ENCODE measurements at regions not wholly inside any gene's neighbourhood (a gene's known extent, or its start where the extent isn't known, plus 50 kb on each side); places are given as distances from the start of the nearest gene placed in this dataset.

DNA sequence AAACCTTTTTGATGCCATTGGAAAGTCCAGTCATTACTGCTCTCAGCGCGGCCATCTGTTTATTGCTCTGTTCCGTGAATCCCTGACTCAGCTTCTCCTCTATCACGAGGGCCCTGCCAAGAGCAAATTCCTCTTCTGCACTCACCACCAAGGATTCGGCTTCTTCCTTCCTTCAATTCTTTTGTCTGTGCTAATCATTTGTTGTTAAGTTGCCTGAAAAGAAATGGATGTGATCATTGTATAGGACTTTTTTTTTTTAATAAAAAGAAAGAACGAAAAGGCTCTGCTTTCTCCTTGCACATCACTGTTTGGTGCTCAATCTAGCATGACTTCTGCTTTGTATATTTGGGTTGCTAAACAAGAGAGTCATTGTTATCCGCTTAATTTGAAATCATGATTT lies 128.7 kb upstream of the PIK3R1 start:
- H3K27ac ChIP-seq (ENCODE audit: low read length) = no peak overlapping the region

DNA sequence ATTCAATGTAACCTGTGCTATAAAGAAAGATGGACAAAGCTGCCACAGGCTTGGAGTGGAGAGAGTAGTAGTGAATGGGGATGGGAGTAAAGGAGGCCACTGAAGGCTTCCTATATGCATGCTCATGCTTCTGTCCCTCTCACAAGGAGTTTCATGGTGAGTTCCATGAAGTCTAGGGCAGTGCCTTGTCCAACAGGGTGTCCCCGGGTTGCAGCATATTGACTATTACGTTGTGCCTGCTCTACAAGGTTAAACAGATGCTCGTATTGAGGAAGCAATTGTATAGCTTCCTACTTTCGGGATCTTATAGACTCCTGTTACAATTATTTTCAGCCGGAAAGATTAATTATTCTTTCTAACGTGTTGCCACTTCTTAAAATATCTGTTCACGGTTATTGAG lies 129.1 kb upstream of the PIK3R1 start:
- H3K4me3 ChIP-seq (ENCODE audit: low read length in 2 of 2) = no peak overlapping the region
- H3K36me3 ChIP-seq (ENCODE audit: control insufficient read depth in 2 of 2, insufficient read depth in 2 of 2, low read length in 2 of 2) = no peaks in the 10 kb centered on the region
- H3K27ac ChIP-seq (ENCODE audit: low read length) = no peak overlapping the region
- H3K27me3 ChIP-seq (ENCODE audit: control insufficient read depth in 1 of 2, insufficient read depth in 2 of 2, low read length in 2 of 2) = no peaks in the 10 kb centered on the region
- H3K9me3 ChIP-seq (ENCODE audit: control insufficient read depth in 2 of 2, low read length in 2 of 2) = peaks cover 0 to 4% of the 10 kb centered on the region in 2 donors
- H3K4me1 ChIP-seq (ENCODE audit: control insufficient read depth, insufficient read depth, low read length) = no peaks in the 10 kb centered on the region
- no peak overlapping the region for H3K9ac ChIP-seq (ENCODE audit: low read length in 2 of 2)

More for the DNA sequence above, 128.7 kb upstream of the PIK3R1 start:
- H3K4me3 ChIP-seq (ENCODE audit: low read length in 2 of 2) = no peak overlapping the region
- no peak overlapping the region for H3K9ac ChIP-seq (ENCODE audit: low read length in 2 of 2)
- H3K27me3 ChIP-seq (ENCODE audit: control insufficient read depth in 1 of 2, insufficient read depth in 2 of 2, low read length in 2 of 2) = no peaks in the 10 kb centered on the region
- H3K9me3 ChIP-seq (ENCODE audit: control insufficient read depth in 2 of 2, low read length in 2 of 2) = peaks cover 0 to 4% of the 10 kb centered on the region in 2 donors
- H3K36me3 ChIP-seq (ENCODE audit: control insufficient read depth in 2 of 2, insufficient read depth in 2 of 2, low read length in 2 of 2) = no peaks in the 10 kb centered on the region
- H3K4me1 ChIP-seq (ENCODE audit: control insufficient read depth, insufficient read depth, low read length) = no peaks in the 10 kb centered on the region

DNA sequence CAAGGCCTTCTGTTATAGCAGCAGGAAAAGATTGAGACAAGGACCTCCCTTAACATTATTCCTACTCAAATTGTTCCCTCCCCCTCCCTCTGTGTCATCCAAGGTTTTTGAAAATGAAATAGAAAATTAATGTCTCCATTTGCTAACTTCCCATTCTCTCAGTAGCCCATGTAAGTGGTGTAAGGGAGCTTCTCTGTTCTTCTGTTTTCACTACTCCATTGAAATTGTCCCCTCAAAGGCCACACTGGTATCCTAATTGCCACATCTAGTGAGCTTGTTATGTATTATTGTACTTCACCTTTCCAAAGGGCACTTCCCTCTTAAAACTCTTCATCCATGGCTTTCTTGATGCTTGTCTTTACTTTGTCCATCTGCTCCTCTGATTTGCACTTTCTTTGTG lies 131.2 kb upstream of the PIK3R1 start:
- no peaks in the 10 kb centered on the region for H3K36me3 ChIP-seq (ENCODE audit: control insufficient read depth in 2 of 2, insufficient read depth in 2 of 2, low read length in 2 of 2)
- H3K27me3 ChIP-seq (ENCODE audit: control insufficient read depth in 1 of 2, insufficient read depth in 2 of 2, low read length in 2 of 2) = no peaks in the 10 kb centered on the region
- no peak overlapping the region for H3K9ac ChIP-seq (ENCODE audit: low read length in 2 of 2)
- no peak overlapping the region for H3K27ac ChIP-seq (ENCODE audit: low read length)
- no peaks in the 10 kb centered on the region for H3K9me3 ChIP-seq (ENCODE audit: control insufficient read depth in 2 of 2, low read length in 2 of 2)
- no peaks in the 10 kb centered on the region for H3K4me1 ChIP-seq (ENCODE audit: control insufficient read depth, insufficient read depth, low read length)
- H3K4me3 ChIP-seq (ENCODE audit: low read length in 2 of 2) = no peak overlapping the region

DNA sequence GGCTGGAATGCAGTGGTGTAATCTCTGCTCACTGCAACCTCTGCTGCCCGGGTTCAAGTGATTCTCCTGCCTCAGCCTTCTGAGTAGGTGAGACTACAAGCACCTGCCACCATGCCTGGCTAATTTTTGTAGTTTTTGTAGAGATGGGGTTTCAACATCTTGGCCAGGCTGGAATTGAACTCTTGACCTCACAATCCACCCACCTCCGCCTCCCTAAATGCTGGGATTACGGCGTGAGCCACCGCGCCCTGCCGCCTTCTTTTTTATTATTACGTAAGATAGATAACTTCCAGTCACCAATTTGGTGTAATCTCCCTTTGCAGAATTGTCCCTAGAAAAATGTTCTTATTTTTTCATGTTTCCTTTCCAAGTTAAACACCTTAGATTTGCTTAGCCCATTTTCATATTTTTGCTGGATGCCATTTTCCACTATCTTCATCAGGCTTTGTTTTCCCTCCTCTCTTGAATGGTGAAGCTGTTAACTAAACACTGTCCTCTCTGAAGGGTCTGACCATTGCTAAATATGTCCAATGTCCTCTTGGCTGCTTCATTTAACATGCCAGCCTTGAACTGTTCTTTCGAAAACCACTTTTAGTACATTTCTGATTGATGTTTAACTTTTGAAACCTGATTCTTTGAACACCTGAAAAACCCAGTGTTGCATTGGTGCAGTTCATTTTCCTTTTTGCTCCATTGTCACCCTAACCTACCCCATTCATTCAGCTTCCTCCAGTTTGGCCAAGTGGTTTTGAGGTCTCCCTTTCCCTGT lies 135.1 kb upstream of the PIK3R1 start:
- Histone ChIP-seq H3K4me3 (ENCODE audit: low read length in 2 of 2) (no peak overlapping the region), H3K9me3 (ENCODE audit: control insufficient read depth in 2 of 2, low read length in 2 of 2) (no peaks in the 10 kb centered on the region), H3K27ac (ENCODE audit: low read length) (no peak overlapping the region), H3K27me3 (ENCODE audit: control insufficient read depth in 1 of 2, insufficient read depth in 2 of 2, low read length in 2 of 2) (no peaks in the 10 kb centered on the region), H3K36me3 (ENCODE audit: control insufficient read depth in 2 of 2, insufficient read depth in 2 of 2, low read length in 2 of 2) (no peaks in the 10 kb centered on the region), H3K4me1 (ENCODE audit: control insufficient read depth, insufficient read depth, low read length) (no peaks in the 10 kb centered on the region), H3K9ac (ENCODE audit: low read length in 2 of 2) (no peak overlapping the region)

DNA sequence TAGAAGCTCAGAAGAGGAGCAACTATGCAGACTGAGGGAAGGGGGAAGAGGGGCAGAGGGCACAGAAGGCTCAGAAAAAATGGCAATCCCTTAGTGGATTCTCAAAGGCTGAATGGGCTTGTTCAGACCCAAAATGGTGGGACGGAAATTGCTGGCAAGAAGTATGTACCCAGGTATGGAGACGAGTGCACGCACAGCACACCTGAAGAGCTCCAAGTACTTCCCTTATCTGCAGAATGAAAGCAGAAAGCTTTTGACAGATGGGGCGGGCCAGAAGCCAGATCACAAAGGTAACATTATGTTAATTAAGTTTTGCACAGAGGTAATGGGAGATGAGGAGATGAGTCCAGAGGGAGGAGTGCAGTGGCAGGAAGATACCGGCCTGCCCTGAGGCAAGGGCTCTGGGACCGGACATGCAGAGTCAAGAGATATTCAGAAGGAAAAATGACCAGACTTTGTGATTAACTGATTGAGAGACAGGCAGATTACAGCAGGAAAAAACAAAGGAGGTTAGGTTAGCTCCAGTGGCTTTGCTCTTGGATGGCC lies 138.1 kb upstream of the PIK3R1 start:
- no peaks in the 10 kb centered on the region for H3K9me3 ChIP-seq (ENCODE audit: control insufficient read depth in 2 of 2, low read length in 2 of 2)
- H3K36me3 ChIP-seq (ENCODE audit: control insufficient read depth in 2 of 2, insufficient read depth in 2 of 2, low read length in 2 of 2) = no peaks in the 10 kb centered on the region
- H3K27ac ChIP-seq (ENCODE audit: low read length) = no peak overlapping the region

DNA sequence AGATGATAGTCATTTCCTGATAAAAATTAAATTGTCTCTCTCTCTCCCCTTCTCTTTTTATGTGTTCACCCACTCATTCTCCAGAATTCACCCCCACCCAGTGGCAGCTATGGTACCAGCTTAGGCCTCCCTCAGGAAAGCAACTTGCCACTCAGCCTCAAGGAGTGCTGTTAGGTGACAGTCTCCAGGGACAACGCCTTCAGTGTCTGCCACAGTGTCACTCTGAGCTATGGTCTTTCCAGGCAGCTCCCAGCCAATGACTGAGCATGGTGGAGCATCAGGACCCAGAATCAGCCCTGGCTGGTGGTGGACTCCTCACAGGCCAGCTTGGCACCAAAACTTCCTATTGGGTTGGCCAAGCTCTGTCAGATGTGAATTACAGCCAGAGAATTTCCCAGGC lies 140.9 kb upstream of the PIK3R1 start:
- Histone ChIP-seq H3K36me3 (ENCODE audit: control insufficient read depth in 2 of 2, insufficient read depth in 2 of 2, low read length in 2 of 2) (no peaks in the 10 kb centered on the region), H3K4me1 (ENCODE audit: control insufficient read depth, insufficient read depth, low read length) (no peaks in the 10 kb centered on the region), H3K27ac (ENCODE audit: low read length) (no peak overlapping the region), H3K27me3 (ENCODE audit: control insufficient read depth in 1 of 2, insufficient read depth in 2 of 2, low read length in 2 of 2) (no peaks in the 10 kb centered on the region), H3K9ac (ENCODE audit: low read length in 2 of 2) (no peak overlapping the region), H3K4me3 (ENCODE audit: low read length in 2 of 2) (no peak overlapping the region), H3K9me3 (ENCODE audit: control insufficient read depth in 2 of 2, low read length in 2 of 2) (no peaks in the 10 kb centered on the region)

More for the DNA sequence above, 138.1 kb upstream of the PIK3R1 start:
- H3K27me3 ChIP-seq (ENCODE audit: control insufficient read depth in 1 of 2, insufficient read depth in 2 of 2, low read length in 2 of 2) = no peaks in the 10 kb centered on the region
- no peak overlapping the region for H3K9ac ChIP-seq (ENCODE audit: low read length in 2 of 2)
- no peak overlapping the region for H3K4me3 ChIP-seq (ENCODE audit: low read length in 2 of 2)
- no peaks in the 10 kb centered on the region for H3K4me1 ChIP-seq (ENCODE audit: control insufficient read depth, insufficient read depth, low read length)

DNA sequence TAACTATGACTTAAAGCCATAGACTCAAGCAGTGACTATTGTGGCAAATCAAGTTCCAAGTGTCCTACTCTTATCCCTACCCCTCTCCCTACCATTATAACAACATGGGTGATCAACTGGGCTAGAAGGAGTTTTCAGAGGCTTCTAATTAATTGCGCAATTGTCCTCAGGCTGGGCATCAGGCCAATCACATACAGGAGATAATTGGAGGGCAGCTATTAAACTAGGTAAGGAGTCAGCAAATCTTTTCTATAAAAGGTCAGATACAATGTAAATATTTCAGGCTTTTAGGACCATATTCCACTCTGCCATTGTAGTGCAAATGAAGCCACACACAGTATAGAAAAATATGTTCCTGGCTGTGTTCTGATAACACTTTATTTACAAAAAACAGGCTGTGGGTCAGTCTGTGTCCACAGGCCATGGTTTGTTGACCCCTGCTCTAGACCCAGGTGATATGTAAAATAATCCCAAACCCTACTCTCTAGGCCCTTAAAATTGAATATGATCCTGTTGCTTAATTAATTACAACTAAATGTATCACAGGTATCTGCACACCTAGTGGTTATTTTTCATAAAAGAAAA lies 141.4 kb upstream of the PIK3R1 start:
- no peak overlapping the region for H3K27ac ChIP-seq (ENCODE audit: low read length)
- H3K36me3 ChIP-seq (ENCODE audit: control insufficient read depth in 2 of 2, insufficient read depth in 2 of 2, low read length in 2 of 2) = no peaks in the 10 kb centered on the region
- H3K4me1 ChIP-seq (ENCODE audit: control insufficient read depth, insufficient read depth, low read length) = no peaks in the 10 kb centered on the region
- no peaks in the 10 kb centered on the region for H3K9me3 ChIP-seq (ENCODE audit: control insufficient read depth in 2 of 2, low read length in 2 of 2)
- no peaks in the 10 kb centered on the region for H3K27me3 ChIP-seq (ENCODE audit: control insufficient read depth in 1 of 2, insufficient read depth in 2 of 2, low read length in 2 of 2)
- H3K4me3 ChIP-seq (ENCODE audit: low read length in 2 of 2) = no peak overlapping the region
- no peak overlapping the region for H3K9ac ChIP-seq (ENCODE audit: low read length in 2 of 2)

DNA sequence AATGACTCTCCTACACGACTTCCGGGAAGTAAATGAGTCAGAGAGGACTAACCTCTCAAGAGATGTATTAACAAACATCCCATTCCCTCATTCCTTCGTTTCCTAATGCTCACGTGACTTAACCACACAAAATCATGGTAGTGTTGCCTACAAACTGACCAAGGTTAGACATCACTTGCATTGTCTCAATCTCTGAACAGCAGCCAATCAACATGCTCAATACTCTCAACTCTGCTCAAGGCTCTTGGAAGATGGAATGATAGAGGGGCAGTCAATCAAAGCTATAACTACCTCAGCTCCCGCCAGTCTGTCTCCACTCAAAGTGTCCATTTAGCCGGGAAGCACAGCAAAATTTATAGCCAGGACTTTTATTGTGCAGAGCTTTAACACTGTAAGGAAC lies 143.8 kb upstream of the PIK3R1 start:
- Histone ChIP-seq H3K4me3 (ENCODE audit: low read length in 2 of 2) (no peak overlapping the region), H3K9ac (ENCODE audit: low read length in 2 of 2) (no peak overlapping the region), H3K4me1 (ENCODE audit: control insufficient read depth, insufficient read depth, low read length) (no peaks in the 10 kb centered on the region), H3K27me3 (ENCODE audit: control insufficient read depth in 1 of 2, insufficient read depth in 2 of 2, low read length in 2 of 2) (no peaks in the 10 kb centered on the region), H3K36me3 (ENCODE audit: control insufficient read depth in 2 of 2, insufficient read depth in 2 of 2, low read length in 2 of 2) (no peaks in the 10 kb centered on the region), H3K27ac (ENCODE audit: low read length) (no peak overlapping the region), H3K9me3 (ENCODE audit: control insufficient read depth in 2 of 2, low read length in 2 of 2) (no peaks in the 10 kb centered on the region)

DNA sequence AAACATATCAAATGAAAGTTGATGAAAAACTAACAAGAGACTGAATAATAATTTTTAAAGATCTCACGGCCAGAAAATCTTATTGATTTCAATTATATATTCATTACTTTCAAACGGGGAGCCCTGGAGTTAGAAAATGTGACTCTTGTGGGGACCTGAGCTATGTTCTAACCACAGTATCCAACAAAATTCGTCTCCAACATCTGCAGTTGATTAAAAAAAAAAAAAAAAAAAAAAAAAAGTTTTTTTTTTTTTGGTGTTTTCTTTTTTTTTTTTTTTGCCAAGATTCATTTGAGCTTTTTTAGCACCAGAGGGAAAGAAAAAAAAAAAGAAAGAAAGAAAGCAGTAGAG lies 144.3 kb upstream of the PIK3R1 start:
- peaks cover 0 to under 1% of the 10 kb centered on the region in 2 donors for H3K9me3 ChIP-seq (ENCODE audit: control insufficient read depth in 2 of 2, low read length in 2 of 2)
- no peaks in the 10 kb centered on the region for H3K4me1 ChIP-seq (ENCODE audit: control insufficient read depth, insufficient read depth, low read length)
- no peaks in the 10 kb centered on the region for H3K27me3 ChIP-seq (ENCODE audit: control insufficient read depth in 1 of 2, insufficient read depth in 2 of 2, low read length in 2 of 2)
- no peak overlapping the region for H3K9ac ChIP-seq (ENCODE audit: low read length in 2 of 2)
- no peak overlapping the region for H3K27ac ChIP-seq (ENCODE audit: low read length)
- no peak overlapping the region for H3K4me3 ChIP-seq (ENCODE audit: low read length in 2 of 2)
- no peaks in the 10 kb centered on the region for H3K36me3 ChIP-seq (ENCODE audit: control insufficient read depth in 2 of 2, insufficient read depth in 2 of 2, low read length in 2 of 2)

DNA sequence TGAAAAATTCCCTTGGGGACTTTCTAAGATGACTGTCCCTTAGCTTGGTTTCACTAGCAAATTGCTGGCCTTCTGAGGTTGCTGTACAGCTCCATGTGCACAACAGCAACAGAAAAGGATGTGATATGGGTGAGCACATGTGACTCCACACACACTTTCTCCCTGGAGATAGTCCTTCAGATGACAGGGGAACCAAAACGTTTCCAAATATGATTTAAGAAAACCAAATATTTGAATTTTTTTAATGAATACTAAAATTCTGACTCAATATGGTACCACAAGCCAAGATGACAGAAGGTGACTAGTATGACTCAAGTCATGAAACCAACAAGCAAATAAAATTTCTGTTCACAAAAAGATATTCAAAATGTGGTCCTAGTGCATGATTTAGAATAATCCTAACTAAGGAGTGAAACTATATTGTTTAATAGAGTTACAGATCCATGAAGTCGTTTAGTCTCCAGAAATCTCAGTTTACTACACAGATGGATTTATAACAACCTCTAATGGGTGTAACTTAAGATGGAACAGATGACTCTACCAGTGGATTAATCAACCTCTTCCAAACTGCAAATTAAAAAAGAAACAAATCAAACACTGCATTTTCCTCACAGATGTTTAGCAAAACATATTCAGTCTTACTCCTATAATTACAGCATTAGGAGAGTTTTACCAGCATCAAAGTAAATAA lies 144.8 kb upstream of the PIK3R1 start:
- peaks cover 0 to 3% of the 10 kb centered on the region in 2 donors for H3K9me3 ChIP-seq (ENCODE audit: control insufficient read depth in 2 of 2, low read length in 2 of 2)
- no peaks in the 10 kb centered on the region for H3K27me3 ChIP-seq (ENCODE audit: control insufficient read depth in 1 of 2, insufficient read depth in 2 of 2, low read length in 2 of 2)
- no peaks in the 10 kb centered on the region for H3K36me3 ChIP-seq (ENCODE audit: control insufficient read depth in 2 of 2, insufficient read depth in 2 of 2, low read length in 2 of 2)
- H3K4me3 ChIP-seq (ENCODE audit: low read length in 2 of 2) = no peak overlapping the region
- H3K4me1 ChIP-seq (ENCODE audit: control insufficient read depth, insufficient read depth, low read length) = no peaks in the 10 kb centered on the region
- H3K27ac ChIP-seq (ENCODE audit: low read length) = no peak overlapping the region
- H3K9ac ChIP-seq (ENCODE audit: low read length in 2 of 2) = no peak overlapping the region

All from stomach smooth muscle (tissue), 2 donors.